ENCODE measurements at regions not wholly inside any gene's neighbourhood (a gene's known extent, or its start where the extent isn't known, plus 50 kb on each side); places are given as distances from the start of the nearest gene placed in this dataset.

GRCh38 chr16:73798471-73798870 lies 498.1 kb upstream of the PSMD7 start:
- TF ChIP-seq POLR2A (IDR thresholded peaks at IDR 0.05) (no peak), CTCF (IDR thresholded peaks at IDR 0.05) (no peak)
